ENCODE measurements at regions not wholly inside any gene's neighbourhood (a gene's known extent, or its start where the extent isn't known, plus 50 kb on each side); places are given as distances from the start of the nearest gene placed in this dataset.
"Not testable (repeated sequence)": the region's sequence is repeated elsewhere in the genome, so short reads cannot be mapped to it uniquely, and the experiment has no call there.

DNA sequence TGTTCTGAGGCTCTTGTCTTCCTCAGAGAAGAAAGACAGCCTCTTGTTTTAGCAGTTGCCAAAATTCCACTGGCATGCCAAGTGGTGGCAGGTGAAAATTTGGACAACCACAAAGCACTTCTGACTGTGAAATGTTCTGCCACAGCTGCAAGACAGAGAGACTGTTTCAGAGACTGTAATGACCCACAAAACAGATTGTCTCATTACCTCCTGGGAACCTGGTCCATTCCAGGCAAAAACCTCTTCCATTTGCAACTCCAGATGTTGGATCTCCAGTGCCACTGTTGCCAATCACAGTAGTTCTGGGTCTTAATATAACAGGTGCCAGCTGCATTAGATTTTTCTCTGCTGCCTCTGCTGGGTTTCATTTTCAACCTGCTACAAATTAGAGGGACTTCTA, 911.5 kb downstream of the UQCRFS1 start:
- DNase-seq: no peak

DNA sequence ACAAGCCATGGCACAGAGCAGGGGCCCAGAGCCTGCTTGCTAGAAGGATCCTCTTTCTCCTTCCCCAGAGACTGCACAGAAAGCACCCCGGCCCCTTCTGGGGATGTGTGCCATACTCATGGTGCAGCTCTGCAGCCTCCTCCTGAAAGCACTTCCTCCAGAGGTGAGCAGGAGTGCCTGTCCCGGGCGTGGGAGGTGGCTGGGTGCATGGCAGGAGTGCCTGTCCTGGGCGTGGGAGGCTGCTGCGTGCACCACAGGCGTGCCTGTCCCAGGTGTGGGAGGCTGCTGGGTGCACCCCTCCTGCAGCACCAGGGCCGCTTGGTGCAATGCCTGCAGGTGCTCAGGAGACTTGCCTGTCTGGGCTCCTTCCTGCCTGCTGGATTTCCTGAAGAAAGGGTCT, 913.3 kb downstream of the UQCRFS1 start:
- DNase-seq: no peak

DNA sequence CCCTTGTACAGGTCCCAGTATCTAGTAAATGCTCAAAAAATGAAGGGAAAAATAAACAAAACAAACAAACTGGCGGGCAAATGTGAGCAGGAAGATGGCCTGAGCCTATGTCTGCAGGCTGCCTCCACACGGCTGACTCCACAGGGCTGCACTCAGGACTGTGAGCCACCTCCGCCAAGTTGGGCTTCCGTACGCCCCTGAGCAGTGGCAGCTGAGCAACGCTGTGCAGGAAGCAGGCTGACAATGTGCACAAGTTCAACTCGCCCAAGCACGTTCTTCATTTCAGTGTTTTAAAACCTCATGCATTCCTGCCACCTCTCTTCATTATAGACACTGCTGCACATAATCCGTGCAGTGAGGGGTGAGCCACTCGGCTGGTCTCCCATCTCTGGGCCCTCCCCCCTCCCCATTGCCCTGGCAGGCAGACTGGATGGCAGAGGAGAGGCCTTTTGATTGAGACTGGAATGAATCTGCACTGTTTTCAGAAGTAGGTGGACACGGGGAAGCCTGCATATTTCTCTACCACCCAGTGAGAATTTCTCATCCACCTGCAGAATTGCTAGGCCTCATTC, 915.3 kb downstream of the UQCRFS1 start:
- no peak for DNase-seq

DNA sequence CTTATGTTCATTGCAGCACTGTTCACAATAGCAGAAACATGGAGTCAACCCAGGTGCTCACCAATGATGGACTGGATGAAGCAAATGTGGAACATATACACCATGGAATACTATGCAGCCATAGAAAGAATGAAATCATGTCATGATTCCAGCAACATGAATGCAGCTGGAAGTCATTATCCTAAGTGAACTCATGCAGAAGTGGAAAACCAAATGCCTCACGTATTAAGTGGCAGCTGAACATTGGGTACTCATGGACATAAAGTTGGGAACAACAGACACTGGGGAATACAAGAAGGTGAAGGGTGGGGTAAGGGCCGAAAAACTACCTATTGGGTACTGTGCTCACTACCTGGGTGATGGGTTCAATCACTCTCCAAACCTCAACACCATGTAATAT, 915.9 kb downstream of the UQCRFS1 start:
- no peak for DNase-seq

- no peak for DNase-seq
Observed at GRCh38 chr19:28296506-28296905, 916.4 kb downstream of the UQCRFS1 start.

GRCh38 chr19:28294975-28295374, 918.0 kb downstream of the UQCRFS1 start:
- DNase-seq: not testable (repeated sequence)

DNA sequence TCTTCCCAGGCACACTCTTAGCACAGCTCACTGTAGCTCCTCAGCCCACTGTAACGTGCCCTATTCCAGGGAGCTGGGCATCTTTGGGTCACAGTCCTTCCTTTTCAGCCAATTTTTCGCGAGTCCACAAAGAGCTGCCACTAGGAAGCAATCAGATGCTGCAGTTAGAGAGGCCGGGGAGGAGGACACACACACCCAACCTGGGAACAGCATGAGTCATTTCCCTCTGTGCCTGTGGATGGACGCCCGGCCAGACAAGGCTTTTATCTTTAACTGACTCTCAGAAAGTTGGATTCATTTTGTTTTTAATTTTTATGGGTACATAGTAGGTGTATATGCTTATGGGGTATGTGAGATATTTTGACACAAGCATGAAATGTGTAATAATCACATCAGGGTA, 918.6 kb downstream of the UQCRFS1 start:
- DNase-seq: no peak

DNA sequence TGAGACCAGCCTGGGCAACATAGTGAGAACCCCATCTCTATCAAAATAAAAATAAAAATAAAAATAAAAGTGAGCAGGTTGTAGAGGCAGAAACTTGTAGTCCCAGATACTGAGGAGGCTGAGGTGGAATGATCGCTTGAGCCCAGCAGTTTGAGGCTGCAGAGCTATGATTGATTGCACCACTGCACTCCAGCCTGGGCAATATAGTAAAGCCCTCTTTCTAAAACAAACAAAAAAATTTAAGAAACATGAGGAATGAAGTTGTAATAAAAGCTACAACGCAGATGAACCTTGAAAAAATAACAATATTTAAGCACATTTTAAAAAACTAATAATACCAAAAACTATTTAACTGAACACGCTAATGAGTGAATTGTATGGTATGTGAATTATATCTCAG, 919.3 kb downstream of the UQCRFS1 start:
- no peak for DNase-seq

GRCh38 chr19:28292822-28293500, 920.0 kb downstream of the UQCRFS1 start:
- DNase-seq: no peak

GRCh38 chr19:28291874-28292273, 921.1 kb downstream of the UQCRFS1 start:
- no peak for DNase-seq

- DNase-seq: no peak
Observed at GRCh38 chr19:28290963-28291657, 921.8 kb downstream of the UQCRFS1 start.

- DNase-seq: no peak
Observed at GRCh38 chr19:28289295-28290063, 923.5 kb downstream of the UQCRFS1 start.

GRCh38 chr19:28288572-28289264, 924.2 kb downstream of the UQCRFS1 start:
- no peak for DNase-seq

DNA sequence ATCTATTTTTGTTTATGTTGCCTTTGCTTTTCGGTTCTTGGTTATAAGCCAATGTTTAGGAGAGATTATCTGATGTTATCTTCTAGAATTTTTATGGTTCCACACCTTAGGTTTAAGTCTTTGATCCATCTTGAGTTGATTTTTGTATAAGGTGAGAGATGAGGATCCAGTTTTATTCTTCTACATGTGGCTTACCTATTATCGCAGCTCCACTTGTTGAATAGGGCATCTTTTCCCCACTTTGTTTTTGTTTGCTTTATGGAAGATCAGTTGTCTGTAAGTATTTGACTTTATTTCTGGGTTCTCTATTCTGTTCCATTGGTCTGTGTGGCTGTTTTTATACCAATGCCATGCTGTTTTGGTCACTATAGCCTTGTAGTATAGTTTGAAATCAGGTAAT, 927.0 kb downstream of the UQCRFS1 start:
- DNase-seq: no peak

GRCh38 chr19:28285078-28285477, 927.9 kb downstream of the UQCRFS1 start:
- DNase-seq: no peak

- no peak for DNase-seq
Observed at GRCh38 chr19:28284389-28284788, 928.6 kb downstream of the UQCRFS1 start.

DNA sequence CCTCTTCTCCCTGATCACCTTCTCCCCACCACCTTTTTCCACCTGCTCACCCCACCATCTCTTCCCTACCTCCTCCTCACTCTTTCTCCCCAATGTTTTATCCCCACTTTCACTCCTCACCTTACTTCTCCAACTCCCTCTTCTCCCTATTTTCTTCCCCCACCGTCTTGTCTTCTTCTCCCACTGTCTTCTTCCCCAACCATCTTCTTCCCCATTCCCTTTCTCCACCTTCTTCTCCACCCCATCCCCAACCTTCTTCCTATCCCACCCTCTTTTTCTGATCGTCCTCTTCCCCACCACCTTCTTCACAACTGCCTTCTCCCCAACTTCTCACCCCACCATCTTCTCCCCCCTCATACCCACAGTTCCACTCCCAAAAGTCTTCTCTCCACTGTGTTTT, 929.4 kb downstream of the UQCRFS1 start:
- no peak for DNase-seq

DNA sequence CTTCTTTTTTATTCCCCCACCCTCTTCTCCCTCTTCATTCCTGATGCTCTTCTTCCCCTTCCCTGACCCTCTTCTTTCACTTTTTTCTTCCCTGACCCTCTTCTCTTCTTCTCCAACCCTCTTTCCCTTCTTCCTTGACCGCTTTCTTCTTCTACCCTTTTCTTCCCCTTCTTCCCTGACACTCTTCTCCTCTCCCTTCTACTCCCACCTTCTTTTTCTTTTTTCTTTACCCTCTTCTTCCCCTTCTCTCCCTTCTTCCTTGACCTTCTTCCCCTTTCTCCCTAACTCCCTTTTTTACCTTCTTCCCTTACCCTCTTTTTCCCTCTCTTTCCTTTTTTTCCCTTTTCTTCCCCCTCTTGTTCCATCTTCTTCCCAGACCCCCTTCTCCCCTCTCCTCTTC, 931.3 kb downstream of the UQCRFS1 start:
- no peak for DNase-seq

GRCh38 chr19:28264556-28264955, 948.4 kb downstream of the UQCRFS1 start:
- DNase-seq: no peak

GRCh38 chr19:28258829-28259228, 954.1 kb downstream of the UQCRFS1 start:
- no peak for DNase-seq

GRCh38 chr19:28257396-28257795, 955.6 kb downstream of the UQCRFS1 start:
- no peak for DNase-seq

- no peak for DNase-seq
Observed at GRCh38 chr19:28247243-28247642, 965.7 kb downstream of the UQCRFS1 start.

DNA sequence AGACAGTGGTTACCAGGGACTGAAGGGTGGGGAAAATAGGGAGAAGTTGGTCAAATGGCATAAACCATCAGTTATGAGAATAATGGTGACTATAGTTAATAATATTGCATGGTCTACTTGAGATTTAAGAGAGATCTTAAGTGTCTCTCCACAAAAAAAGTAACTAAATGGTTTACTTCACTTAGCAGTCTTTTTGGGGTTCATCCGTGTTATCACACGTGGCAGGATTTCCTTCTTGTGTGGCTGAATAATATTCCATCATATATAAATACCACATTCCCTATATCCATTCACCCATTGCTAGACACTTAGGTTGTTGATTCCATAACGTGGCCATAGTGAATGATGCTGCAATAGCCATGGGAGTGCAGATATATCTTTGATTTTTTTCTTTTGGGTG, 967.0 kb downstream of the UQCRFS1 start:
- DNase-seq: no peak

Data from activated CD4-positive, alpha-beta T cell treated with anti-CD3 and anti-CD28 coated beads for 1 hour (primary cell).